NOMO-1 treated with DMSO at 0.1 percent for 48 hours (cell line): ENCODE measurements at regions not wholly inside any gene's neighbourhood (a gene's known extent, or its start where the extent isn't known, plus 50 kb on each side); places are given as distances from the start of the nearest gene placed in this dataset.

Experiments used
- DNase-seq: peaks from one replicate; lab custom pipeline; 2025; ENCODE audit not compliant: unreplicated experiment; lab: John Stamatoyannopoulos, UW

DNA sequence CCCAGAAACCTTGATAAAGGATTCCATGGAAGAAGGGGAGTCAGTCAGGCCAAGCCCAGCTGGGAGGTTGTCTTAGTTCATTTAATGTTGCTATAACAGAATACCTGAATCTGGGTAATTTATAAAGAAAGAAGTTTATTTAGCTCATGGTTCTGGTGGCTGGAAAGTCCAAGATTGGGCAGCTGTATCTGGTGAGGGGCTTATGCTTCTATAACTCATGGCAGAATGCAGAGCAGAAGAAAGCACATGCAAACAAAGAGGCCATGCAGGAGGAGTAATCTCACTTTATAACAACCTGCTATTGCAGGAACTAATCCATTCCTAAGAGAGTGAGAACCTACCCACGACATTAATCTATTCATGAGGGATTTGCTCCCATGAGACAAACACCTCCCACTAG lies 54.2 kb upstream of the ANKRD1 start:
- DNase-seq: no peak

DNA sequence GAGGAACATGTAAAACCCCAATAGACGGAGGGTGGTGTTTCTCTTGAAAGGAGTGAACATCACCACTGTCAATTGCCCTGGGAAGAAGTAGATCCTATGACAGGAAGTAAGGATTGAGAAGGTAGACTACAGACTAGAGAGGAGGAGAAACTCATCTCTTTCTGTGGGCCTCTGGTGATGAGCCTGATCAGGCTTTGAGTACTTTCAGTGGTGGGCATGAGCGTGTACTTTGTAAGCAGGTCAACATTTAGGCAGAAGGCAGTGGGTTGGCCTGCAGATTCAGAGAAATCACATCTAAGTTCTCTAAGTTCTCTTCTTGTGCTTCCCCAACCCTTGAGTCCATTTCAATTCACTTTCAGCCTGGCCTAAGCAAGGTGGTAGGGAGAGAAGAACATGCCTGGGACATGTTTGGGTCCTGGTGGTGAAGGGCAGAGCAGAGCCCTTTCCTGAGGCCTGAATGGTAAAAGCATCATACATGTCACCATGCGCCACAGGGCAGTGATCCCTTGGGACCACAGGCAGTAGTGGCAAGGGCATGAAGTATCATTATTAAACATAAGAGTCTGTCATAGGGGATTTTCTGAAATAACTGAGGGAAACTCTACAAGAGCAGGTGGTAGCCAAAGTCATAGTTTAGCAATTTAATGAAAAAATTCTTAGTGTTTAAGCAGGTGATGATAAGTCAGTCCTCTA lies 56.4 kb upstream of the ANKRD1 start:
- no peak for DNase-seq

DNA sequence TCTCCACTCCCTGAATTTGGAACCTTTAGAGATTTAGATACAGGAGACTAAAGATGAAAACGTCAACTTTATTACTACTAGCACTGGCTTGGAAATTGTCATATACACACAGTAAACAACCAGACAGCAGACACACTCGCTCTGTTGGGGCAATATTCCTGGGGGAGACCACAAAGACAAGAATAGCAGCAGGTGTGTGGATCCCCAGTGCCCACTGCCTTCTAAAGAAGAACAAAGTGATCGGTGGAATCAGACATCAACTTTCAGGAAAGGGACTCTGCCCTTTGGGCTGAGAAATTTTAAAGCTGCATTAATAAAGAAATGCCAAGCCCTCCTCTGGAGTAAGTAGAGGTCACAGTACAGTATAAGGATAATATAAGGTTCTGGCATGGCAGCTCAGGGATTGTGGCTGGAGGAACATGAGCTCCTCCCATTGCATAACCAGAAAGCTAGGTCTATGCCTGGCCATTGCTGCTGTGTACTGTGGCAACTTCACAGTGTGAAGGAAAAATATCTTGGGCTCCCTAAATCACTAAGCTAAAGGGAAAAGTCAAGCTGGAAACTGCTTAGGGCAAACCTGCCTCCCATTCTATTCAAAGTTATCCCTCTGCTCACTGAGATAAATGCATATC lies 57.1 kb upstream of the ANKRD1 start:
- no peak for DNase-seq

DNA sequence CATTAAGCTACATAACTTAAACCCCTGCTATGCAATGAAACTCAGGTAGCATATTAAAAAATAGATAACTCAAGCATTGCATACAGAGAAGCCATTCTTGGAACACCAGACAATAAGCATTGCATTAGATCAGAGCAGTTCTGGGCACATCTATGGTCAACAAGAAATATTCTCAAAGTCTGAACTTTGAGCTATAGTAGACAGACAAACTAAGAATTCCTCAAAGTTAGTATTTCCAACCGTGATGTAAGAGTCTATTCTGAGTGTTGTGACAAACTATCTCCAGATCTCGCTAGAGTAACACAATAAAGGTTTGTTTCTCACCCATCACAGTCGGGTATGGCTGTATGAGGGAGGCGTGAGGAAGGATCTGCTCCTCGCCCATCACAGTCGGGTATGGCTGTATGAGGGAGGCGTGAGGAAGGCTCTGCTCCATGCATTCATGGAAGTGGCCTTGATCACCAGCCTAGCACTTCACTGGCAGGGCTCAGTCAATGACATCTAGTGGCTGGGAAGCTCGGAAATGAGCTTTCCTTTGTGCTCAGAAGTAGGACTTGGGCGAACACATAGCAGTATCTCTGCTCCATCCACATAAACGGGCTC lies 61.6 kb upstream of the ANKRD1 start:
- DNase-seq: no peak

DNA sequence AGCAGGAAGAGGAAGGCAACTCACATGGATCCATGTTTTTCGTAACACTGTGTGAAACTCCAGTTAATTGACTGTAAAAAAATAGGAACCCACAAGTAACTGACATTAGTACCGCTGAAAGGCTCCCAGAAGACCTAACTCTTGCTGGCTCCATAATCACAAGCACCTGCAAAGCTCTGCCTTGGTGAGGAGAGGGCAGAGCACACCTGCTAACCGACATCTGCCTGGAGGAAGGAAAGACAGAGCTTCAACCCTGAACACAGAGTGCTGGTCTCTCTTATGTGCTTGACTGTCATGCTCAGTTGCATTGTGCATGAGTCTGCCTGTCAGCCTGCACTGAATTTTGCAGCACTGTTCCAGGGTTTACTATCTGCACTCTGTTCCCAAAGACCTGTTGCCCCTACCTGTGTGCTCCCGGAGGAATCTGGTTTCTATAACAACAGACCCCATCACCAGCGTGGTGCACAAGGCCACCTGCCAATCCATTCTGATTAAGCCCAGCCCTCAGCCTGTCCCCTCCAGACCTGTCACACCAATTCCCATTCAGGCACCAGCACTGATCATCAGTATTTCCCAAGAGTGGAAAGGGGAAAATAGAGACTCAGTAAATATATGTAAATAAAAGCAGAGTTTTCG lies 63.1 kb upstream of the ANKRD1 start:
- peak; percentile 17 for DNase-seq

DNA sequence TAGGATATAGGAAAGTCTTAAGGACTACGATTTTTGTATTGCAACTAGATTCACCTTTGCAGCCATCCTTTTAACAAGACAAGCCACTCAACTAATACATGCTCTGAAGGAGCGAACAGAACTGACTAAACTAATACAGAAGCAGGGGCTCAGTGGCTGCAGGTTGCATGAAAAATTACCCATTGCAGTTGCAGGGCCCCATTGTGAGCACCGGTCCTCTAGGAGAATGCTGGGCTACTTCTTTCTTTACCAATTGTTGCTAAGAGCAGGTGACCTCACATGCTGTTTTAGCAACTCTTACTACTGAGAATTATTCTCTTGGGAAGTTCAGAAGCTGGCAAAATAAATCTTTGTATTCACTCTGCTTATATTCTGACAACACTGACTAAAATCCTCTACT lies 64.0 kb upstream of the ANKRD1 start:
- no peak for DNase-seq

DNA sequence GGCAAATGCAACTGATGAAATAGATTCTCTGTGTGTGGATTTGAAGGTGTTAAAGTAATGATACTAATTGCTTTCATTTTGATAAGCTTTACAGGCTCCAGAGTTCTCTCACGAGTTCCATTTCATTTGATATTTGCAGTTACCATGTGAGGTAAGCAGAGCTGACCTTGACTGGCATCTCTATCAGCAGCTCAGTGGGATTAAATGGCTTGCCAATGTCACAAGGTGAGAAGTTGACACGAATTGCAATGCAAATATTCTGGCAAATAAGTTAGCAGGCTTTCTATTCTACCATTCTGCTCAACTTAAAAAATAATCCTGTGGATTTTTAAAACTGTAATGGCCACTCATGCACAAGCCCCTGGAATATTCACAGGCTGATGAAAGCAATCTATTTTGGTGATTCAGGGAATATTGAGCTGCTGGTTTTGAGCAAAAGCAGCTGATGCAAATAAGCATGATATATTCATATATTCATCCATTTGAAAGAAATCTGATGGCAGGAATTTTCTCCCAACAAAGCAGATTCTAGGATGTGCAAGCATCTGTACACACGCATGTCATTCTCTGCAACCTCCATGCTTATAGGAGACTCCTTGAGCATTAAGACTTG lies 64.5 kb upstream of the ANKRD1 start:
- no peak for DNase-seq

DNA sequence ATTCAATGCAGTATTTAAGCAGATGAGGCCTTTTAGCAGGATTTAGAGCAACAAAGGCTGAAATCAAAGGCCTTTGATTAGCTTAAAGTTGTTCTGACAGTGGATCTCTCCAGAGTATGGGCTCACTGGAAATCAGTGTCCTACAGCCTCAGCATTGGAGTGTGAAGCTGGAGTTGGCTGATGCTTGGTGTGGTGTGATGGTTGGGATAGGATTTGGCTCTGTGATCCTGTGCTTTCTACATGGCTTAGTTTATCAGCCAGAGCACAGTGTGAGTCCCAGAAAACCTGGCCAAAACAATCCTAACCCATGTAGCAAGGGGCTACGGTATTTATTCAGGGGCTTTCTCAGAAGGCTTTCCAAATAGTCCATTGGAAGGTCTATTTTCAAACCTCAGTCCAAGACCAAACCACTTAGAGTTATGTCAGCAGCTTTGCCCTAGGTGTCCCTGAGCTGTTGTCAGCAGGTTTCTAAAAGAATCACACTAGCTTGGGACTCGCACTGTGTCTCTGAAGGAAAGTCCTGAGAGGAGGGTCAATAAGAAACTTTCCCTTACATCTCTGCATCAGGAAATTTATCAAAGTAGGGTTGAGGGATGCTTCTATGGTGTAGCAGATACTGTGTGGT lies 65.4 kb upstream of the ANKRD1 start:
- DNase-seq: no peak

DNA sequence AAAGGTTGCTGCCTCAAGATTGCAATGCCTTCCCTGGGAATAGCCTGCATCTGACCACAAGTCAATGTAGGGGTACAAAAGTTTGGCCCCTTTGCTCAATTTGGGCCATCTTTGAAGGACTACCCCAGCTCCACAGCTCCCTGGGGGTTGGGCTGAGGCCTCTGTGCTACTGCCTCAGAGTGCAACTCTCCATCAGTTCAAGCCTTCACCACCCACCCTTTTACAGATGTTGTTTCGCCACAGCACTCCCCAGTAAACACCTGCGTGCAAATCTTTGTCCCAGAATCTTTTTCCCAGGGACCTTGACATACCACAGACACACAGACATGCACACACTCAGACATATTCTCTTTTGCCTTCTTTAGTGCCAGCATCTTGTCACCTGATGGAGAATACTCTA lies 66.0 kb upstream of the ANKRD1 start:
- DNase-seq: no peak

DNA sequence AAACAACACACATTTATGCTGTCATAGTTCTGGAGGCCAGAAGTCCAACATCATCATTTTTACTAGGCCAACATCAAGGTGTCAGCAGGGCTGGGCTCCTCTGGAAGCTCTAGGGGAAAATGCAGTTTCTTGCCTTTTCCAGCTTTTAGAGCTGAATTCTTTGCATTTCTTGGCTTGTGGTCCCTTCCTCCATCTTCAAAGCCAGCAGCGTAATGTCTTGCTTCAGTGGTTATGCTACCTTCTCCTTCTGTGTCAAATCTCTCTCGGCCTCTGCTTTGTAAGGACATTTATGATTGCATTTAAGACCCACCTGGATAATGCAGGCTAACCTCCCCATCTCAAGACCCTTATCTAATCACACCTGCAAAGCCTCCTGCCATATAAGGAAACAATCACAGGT lies 66.5 kb upstream of the ANKRD1 start:
- no peak for DNase-seq

DNA sequence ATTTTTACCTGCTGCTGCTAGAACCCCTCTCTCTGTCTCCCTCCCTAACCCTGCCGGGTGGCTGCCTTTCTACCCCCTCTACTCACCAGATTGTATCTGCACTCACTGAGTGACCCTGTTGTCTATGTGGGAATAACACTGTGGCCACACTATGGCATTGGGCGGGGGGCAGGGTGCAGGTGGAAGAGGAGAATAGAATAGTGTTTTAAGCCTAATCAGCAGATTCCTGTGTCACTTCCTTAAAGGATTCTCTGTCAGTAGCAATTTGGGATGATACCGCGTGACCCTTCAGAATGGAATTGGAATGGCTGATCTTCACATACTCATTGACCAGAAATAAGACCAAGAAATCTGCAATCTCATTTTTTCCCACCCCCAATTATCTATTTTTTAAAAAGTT lies 67.1 kb upstream of the ANKRD1 start:
- no peak for DNase-seq

DNA sequence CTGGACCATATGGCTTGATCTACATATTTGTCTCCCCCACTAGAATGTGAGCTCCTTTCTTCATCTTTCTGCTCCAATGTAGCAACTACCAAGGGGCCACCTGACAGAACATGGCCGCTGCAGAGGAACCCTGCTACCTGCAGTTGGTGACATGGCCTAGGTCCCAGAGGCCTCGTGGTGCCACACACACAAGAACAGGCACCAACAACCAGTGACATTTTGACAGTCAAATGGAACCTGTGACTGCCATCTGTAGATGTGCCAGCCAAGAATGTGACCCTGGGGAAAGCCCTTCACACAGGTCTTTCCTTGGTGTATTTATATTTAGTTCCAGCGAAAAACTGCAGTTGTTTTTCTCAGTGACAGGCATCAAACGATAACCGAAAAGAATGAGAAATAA lies 67.9 kb upstream of the ANKRD1 start:
- DNase-seq: no peak

DNA sequence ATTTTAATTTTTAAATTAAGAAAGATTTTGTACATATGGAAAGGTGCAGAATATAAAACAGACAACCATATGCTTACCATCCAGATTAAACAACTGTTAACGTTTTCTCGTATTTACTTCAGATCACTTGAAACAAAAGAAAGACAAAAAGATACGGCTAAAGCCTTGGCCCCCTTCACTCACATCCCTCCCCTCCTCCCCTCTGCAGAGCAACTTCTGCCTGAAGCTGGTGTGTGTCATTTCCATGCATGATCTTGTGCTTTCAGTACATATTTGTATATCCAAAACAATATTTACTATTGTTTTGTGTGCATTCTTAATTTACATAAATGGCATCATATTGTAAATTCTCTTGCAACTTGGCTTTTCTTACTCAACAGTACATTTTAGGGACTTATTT lies 68.5 kb upstream of the ANKRD1 start:
- DNase-seq: no peak

DNA sequence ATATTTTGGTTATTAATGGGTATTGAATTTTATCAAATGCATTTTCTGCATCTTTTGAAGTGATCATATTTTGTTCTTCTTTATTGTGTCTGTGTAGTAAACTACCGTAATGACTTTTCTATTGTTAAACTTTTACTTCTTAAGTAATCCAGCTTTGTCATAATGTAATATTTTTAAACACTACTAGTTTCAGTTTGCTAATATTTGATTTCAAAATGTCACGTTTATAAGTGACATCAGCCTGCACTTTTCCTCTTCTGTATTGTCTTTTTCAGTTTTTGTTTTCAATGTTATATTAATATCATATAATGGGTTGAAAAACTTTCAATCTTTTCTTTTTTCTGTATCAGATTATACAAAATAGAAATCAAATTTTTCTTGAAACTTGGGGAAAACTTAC lies 71.6 kb upstream of the ANKRD1 start:
- DNase-seq: no peak

DNA sequence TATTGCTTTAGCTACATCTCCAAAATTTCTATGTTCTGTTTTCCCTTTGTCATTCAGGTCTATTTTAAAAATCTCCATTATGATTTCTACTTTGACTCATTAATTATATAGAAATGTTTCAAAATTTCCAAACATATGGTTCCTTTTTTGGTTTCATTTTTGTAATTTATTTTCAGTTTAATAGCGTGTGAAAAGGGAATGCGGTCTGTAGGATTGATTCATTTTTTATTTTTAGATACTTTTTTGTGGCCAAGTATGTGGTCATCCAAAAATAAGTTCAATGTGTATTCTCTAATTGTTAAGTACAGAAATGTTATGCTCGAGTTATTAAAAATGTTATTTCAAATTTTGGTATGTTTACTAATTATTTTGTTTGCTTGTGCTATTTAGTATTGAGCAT lies 72.5 kb upstream of the ANKRD1 start:
- peak; percentile 59 for DNase-seq

DNA sequence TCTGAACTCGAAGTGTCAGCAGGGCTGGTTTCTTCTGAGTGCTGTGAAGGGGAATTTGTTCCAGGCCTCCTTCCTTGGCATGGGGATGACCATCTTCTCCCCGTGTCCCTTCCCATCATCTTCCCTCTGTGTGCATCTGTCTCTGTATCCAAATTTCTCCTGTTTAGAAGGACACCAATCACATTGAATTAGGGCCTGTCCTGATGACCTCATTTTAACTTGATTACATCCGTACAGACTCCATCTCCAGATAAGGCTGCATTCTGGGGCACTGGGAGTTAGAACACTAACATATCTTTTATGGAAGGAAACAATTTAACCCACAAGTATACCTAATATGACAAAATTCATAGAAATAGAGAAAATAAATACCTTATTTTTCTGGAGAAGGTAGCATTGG lies 76.8 kb upstream of the ANKRD1 start:
- DNase-seq: no peak

DNA sequence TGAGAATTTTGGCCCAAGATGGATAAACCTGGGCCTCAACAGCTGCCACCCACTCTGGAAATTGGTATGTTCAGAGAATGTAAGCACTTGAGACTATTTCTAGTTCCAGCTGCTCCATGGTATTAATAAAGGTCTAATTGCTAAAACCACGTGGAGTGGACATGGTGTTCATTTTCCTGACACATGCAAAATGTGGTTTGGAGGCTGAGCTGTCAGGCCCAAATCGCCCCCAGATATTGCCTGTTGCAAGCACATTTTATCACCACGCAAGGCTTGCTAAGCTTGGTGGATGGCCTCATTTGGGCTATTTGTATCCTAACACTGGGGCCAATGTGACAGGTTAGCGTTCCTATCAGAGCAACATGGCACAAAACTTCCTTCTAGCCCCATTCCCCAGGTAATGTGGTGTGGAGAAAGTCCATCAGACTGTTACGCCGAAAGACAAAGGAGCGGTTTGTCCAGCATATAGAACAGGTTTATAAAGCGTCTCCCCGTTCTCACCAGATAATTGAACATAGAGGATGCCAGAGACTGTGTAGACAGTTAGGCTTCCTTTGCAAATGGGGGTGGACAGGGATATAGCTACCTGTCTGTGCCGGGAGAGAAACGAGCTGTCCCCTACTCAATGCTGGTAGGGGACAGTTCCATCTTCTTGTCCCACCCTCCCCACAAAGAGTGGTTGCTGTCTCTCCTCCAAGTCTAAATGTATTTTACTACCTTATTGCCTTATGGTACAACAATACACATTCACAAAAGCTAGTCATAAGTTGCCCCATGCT lies 78.0 kb upstream of the ANKRD1 start:
- no peak for DNase-seq

DNA sequence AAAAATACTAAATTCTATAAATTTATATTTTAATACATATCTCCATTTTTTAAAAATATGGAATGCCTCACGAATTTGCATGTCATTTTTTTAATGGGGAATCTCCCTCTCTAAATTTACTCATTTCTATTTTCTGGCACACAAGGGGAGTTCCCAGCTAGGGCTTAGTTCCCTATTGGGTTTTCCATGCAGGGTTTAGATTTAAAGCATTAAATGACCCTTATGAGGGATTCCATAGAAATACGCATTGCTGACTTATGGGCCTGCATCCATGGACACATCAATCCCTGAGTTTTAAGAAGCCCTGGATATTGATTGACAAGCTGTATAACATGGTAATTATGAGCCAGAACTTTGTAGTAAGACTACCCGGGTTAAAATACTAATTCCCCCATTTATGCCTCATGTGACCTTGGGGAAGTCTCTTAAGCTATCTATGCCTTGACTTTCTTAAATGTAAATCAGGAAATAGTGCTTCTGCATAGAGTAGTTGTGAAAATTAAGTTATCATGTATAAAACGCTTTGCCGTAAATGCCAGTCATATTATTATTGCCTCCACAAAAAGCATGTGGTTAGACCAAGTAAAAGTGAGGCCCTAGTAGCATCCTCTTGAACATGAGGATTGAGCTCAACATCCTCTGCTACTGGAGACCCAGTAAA lies 78.8 kb upstream of the ANKRD1 start:
- no peak for DNase-seq

DNA sequence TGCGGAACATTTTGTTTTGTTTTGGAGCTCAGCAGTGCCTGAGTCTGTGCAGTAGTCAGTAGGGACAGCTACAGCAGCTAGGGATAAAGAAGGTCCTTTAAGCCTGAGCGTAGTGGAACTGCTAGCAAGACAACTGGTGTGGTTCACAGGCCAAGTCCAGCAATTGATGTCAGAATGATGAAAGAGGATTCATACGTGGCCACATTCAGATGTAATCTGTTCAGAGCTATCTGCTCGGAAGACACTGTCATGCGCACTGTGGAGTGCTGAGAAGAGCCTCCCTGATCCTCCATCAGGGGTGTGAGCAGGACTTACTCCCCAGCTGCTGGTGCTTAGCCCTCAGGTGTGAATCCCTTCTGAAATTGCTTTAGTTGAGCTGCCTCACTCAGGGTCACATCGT lies 79.6 kb upstream of the ANKRD1 start:
- no peak for DNase-seq

DNA sequence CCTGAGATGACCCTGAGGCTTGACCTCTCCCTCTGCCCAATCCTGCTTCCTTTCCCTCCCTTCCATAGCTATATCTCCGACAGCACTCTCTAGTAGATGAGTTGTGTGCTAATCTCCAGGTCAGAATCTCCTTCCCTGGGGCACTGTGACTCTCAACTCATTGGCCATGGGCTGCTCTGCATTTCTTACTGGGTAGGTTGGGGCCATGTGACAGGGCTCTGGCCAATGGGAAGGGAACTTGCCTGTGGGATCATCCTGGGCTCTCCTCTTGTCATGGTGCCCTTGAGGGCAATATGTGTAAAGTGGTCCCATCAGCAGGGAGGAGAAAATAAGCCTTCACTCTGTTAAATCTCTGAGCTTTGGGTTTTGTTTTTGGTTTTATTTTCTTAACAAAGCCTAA lies 80.1 kb upstream of the ANKRD1 start:
- DNase-seq: no peak
